Transverse colon (tissue), 4 donors: ENCODE measurements at regions not wholly inside any gene's neighbourhood (a gene's known extent, or its start where the extent isn't known, plus 50 kb on each side); places are given as distances from the start of the nearest gene placed in this dataset.

Experiments used
- DNase-seq: peaks from one replicate; pipeline ENCODE4 v3.0.0-alpha.2; 2019
- H3K27ac ChIP-seq, 4 donors: fragments of 200-600 bp; sonication (generic); 2 replicates each; pipeline ENCODE4 v1.5.1; 2016 to 2018; ENCODE audit warnings: inconsistent platforms in 4 of 4
- H3K27me3 ChIP-seq: fragments of 200-600 bp; sonication (generic); 2 replicates; pipeline ENCODE4 v1.5.1; 2017; ENCODE audit warnings: inconsistent platforms
- H3K36me3 ChIP-seq, 4 donors: fragments of 200-600 bp; sonication (generic); 2 replicates each; pipeline ENCODE4 v1.5.1; 2017 to 2019; ENCODE audit warnings: inconsistent platforms in 4 of 4
- H3K4me1 ChIP-seq, 4 donors: fragments of 200-600 bp; sonication (generic); 2 replicates each; pipeline ENCODE4 v1.5.1; 2017 to 2020; ENCODE audit warnings: inconsistent platforms in 4 of 4
- H3K4me3 ChIP-seq, 4 donors: fragments of 200-600 bp; sonication (generic); 1 replicate in 1 of 4; 2 replicates in 3 of 4; pipeline versions ENCODE4 v1.5.1 to v1.6.1; 2017 to 2019; ENCODE audit warnings: inconsistent platforms in 4 of 4
- H3K9me3 ChIP-seq, 2 donors: fragments of 200-600 bp; sonication (generic); 2 replicates each; pipeline ENCODE4 v1.5.1; 2017 to 2019; ENCODE audit warnings: inconsistent platforms in 2 of 2
- CTCF ChIP-seq, 5 experiments: fragments of 200-600 bp in 3 of 5; fragments of 450-650 bp in 2 of 5; sonication (generic) in 3 of 5; IDR thresholded peaks; 1 replicate in 2 of 5; 2 replicates in 3 of 5; pipeline ENCODE4 v1.5.1; 2016 to 2017; ENCODE audit warnings: antibody characterized with exemption in 5 of 5, inconsistent platforms in 3 of 5, mild to moderate bottlenecking in 2 of 5, moderate library complexity in 1 of 5
- EP300 ChIP-seq: sonication (generic); formaldehyde crosslinking; IDR thresholded peaks from one replicate; pipeline ENCODE4 v1.6.1; 2017; ENCODE audit warnings: antibody characterized with exemption, low read depth
- POLR2A ChIP-seq: fragments of 450-650 bp; IDR thresholded peaks from one replicate; pipeline ENCODE4 v1.6.1; 2016; ENCODE audit warnings: antibody characterized with exemption, mild to moderate bottlenecking, moderate library complexity
- POLR2AphosphoS5 ChIP-seq, 3 donors: sonication (generic); formaldehyde crosslinking; IDR thresholded peaks; one replicate each; pipeline ENCODE4 v1.6.1; 2016; ENCODE audit warnings: antibody characterized with exemption in 3 of 3
- WGBS, 2 donors: methylation state at CpG; one replicate each; pipeline ENCODE4 v1.1.5; 2018; ENCODE audit warnings: low coverage in 1 of 2; 5-methylcytosine and 5-hydroxymethylcytosine counted together
- in situ Hi-C, 4 donors: fragments of 200-750 bp; cut with MboI; loops; one replicate each; pipeline versions ENCODE4 v1.15.0 to v1.15.1; 2017; ENCODE audit warnings: low sequenced_read_pairs in 3 of 4, low pct_ligation_motif_present in 1 of 4, low pct_unique_long_range_greater_than_20kb in 1 of 4
- intact Hi-C: fragments of 100-400 bp; cut with DNase I; formaldehyde crosslinking; loops from one replicate; pipeline ENCODE4 v1.15.1; 2023; ENCODE audit warnings: low total_unique reads

- no peak for DNase-seq
- in situ Hi-C loops: no loop called here
- no peaks in the 10 kb centered on the region for H3K9me3 ChIP-seq
- H3K27me3 ChIP-seq: no peaks in the 10 kb centered on the region
- no peak overlapping the region for H3K27ac ChIP-seq
- no peak for TF ChIP-seq POLR2AphosphoS5 (IDR thresholded peaks at IDR 0.05)
- no peak for TF ChIP-seq POLR2A
- no peak for TF ChIP-seq CTCF (IDR thresholded peaks at IDR 0.05)
- no peak for TF ChIP-seq EP300
- 77 to 86% methylated on average over 3 to 4 of the region's 4 CpGs for WGBS, 2 donors
- H3K4me3 ChIP-seq: no peak overlapping the region
- H3K36me3 ChIP-seq: no peaks in the 10 kb centered on the region
- intact Hi-C loops: no loop called here
- no peaks in the 10 kb centered on the region for H3K4me1 ChIP-seq
These were observed 205.9 kb downstream of the ZIC1 start for GRCh38 chr3:147615035-147615434.

- no peak for DNase-seq
- Histone ChIP-seq H3K36me3 (no peaks in the 10 kb centered on the region), H3K9me3 (no peaks in the 10 kb centered on the region), H3K4me1 (no peaks in the 10 kb centered on the region), H3K4me3 (no peak overlapping the region), H3K27me3 (no peaks in the 10 kb centered on the region), H3K27ac (no peak overlapping the region)
- WGBS, 2 donors: 0 to 9% methylated on average over 2 of the region's 2 CpGs
- intact Hi-C loops: no loop called here
- TF ChIP-seq CTCF (IDR thresholded peaks at IDR 0.05): peak in 2 of 5 experiments; percentile 22 to 25
- no peak for TF ChIP-seq POLR2A
- TF ChIP-seq EP300: no peak
- in situ Hi-C loops: no loop called here
These were observed 207.9 kb downstream of the ZIC1 start for GRCh38 chr3:147616998-147617619.

GRCh38 chr3:147618691-147619090 is 209.5 kb downstream of the ZIC1 start:
- WGBS, 2 donors: 59 to 62% methylated on average over 4 of the region's 4 CpGs
- H3K36me3 ChIP-seq: no peaks in the 10 kb centered on the region
- H3K4me3 ChIP-seq: no peak overlapping the region
- DNase-seq: no peak
- TF ChIP-seq EP300 (no peak), POLR2A (no peak), CTCF (IDR thresholded peaks at IDR 0.05) (no peak), POLR2AphosphoS5 (IDR thresholded peaks at IDR 0.05) (no peak)
- in situ Hi-C loops: no loop called here
- no peaks in the 10 kb centered on the region for H3K9me3 ChIP-seq
- H3K4me1 ChIP-seq: no peaks in the 10 kb centered on the region
- no peak overlapping the region for H3K27ac ChIP-seq
- no peaks in the 10 kb centered on the region for H3K27me3 ChIP-seq
- intact Hi-C loops: no loop called here

- intact Hi-C loops (no loop called here), in situ Hi-C loops (no loop called here)
- no peaks in the 10 kb centered on the region for H3K9me3 ChIP-seq
- DNase-seq: no peak
- no peak overlapping the region for H3K4me3 ChIP-seq
- H3K27me3 ChIP-seq: no peaks in the 10 kb centered on the region
- H3K4me1 ChIP-seq: no peaks in the 10 kb centered on the region
- no peak for TF ChIP-seq CTCF (IDR thresholded peaks at IDR 0.05)
- no peak for TF ChIP-seq POLR2AphosphoS5 (IDR thresholded peaks at IDR 0.05)
- no peak for TF ChIP-seq POLR2A
- no peak for TF ChIP-seq EP300
- 45 to 50% methylated on average over 3 of the region's 3 CpGs for WGBS, 2 donors
- no peaks in the 10 kb centered on the region for H3K36me3 ChIP-seq
- no peak overlapping the region for H3K27ac ChIP-seq
These were observed 210.9 kb downstream of the ZIC1 start for GRCh38 chr3:147619921-147620560.
